K562 (cell line): ENCODE measurements at regions not wholly inside any gene's neighbourhood (a gene's known extent, or its start where the extent isn't known, plus 50 kb on each side); places are given as distances from the start of the nearest gene placed in this dataset.

Experiments
- ATAC-seq: fragments of 200-7000 bp; cut with Tn5 transposase; 3 replicates; pipeline ENCODE4 v1.9.1; 2020; ENCODE audit warnings: moderate library complexity
- BruUV-seq: library from RNA; stranded (reverse); fragments of 400-500 nt; replicated peaks from 2 replicates; lab custom pipeline; 2021; lab: Mats Ljungman, UMichigan
- CTCF ChIA-PET: fragments of 300-600 bp; formaldehyde crosslinking; extraction: SDS; loops from one replicate; lab custom pipeline; 2021; ENCODE audit warnings: low intra/inter-chr PET ratio; lab: Yijun Ruan, JAX
- POLR2A ChIA-PET: fragments of 300-600, 350-650 bp; sonication (Branson Sonifier 250); formaldehyde crosslinking; extraction: SDS; loops from one replicate; lab custom pipeline; 2021; ENCODE audit warnings: antibody characterized with exemption, inconsistent platforms; lab: Yijun Ruan, JAX
- DNase-seq, 4 experiments: peaks; one replicate each; pipeline versions ENCODE4 v3.0.0 to v3.0.0-alpha.2; 2011 to 2018; ENCODE audit warnings: low spot score in 3 of 4, mixed read lengths in 3 of 4; ENCODE audit errors: extremely low read depth in 1 of 4
- FAIRE-seq: peaks from 2 replicates; lab custom pipeline; 2011; peaks lifted over from hg19 to GRCh38; lab: Jason Lieb, UNC
- H2AFZ ChIP-seq: 2 replicates; pipeline ENCODE4 v1.6.0; 2011; ENCODE audit warnings: low read depth, low read length, control low read depth, inconsistent platforms
- H3K27ac ChIP-seq: fragments of 200-600 bp; 3 replicates; pipeline ENCODE4 v1.8.0; 2011; ENCODE audit warnings: low read depth, mild to moderate bottlenecking, control low read depth, inconsistent platforms, low read length, moderate library complexity, mixed read lengths; ENCODE audit errors: extremely low read depth
- H3K27me3 ChIP-seq, 2 experiments: fragments of 300-600 bp in 1 of 2; 2 replicates in 1 of 2; 3 replicates in 1 of 2; pipeline versions ENCODE4 v1.6.0 to v1.8.0; 2011; ENCODE audit warnings: inconsistent platforms in 2 of 2, low read length in 2 of 2, mild to moderate bottlenecking in 1 of 2, mixed read lengths in 1 of 2, moderate library complexity in 1 of 2; ENCODE audit not compliant: control insufficient read depth in 2 of 2, insufficient read depth in 2 of 2
- H3K36me3 ChIP-seq: fragments of 300-600 bp; 3 replicates; pipeline ENCODE4 v1.8.0; 2011; ENCODE audit warnings: mild to moderate bottlenecking, low read length, inconsistent platforms; ENCODE audit not compliant: control insufficient read depth, insufficient read depth
- H3K4me1 ChIP-seq, 2 experiments: fragments of 200-600 bp in 1 of 2; replicated peaks in 1 of 2; 2 replicates in 1 of 2; 3 replicates in 1 of 2; pipeline versions ENCODE4 v1.5.1 to v1.8.0; 2011; ENCODE audit warnings: inconsistent platforms in 2 of 2, low read length in 2 of 2, mild to moderate bottlenecking in 1 of 2, mixed read lengths in 1 of 2, moderate library complexity in 1 of 2; ENCODE audit not compliant: control insufficient read depth in 2 of 2, insufficient read depth in 2 of 2
- H3K4me2 ChIP-seq: 2 replicates; pipeline ENCODE4 v1.6.1; 2011; ENCODE audit warnings: low read length, control low read depth, inconsistent platforms, mixed read lengths; ENCODE audit not compliant: insufficient read depth
- H3K4me3 ChIP-seq: fragments of 200-600 bp; sonication (generic), shearing (Covaris generic); 2 replicates; pipeline ENCODE4 v1.5.1; 2016; ENCODE audit warnings: control low read depth, inconsistent platforms
- H3K79me2 ChIP-seq: fragments of 200-600 bp; 3 replicates; pipeline ENCODE4 v1.8.0; 2011; ENCODE audit warnings: low read length, inconsistent platforms; ENCODE audit not compliant: control insufficient read depth, insufficient read depth
- H3K9ac ChIP-seq, 2 experiments: 2 replicates each; pipeline versions ENCODE4 v1.6.0 to v1.6.1; 2011; ENCODE audit warnings: low read depth in 2 of 2, low read length in 2 of 2, control low read depth in 1 of 2, inconsistent platforms in 1 of 2, mild to moderate bottlenecking in 1 of 2, mixed read lengths in 1 of 2; ENCODE audit not compliant: insufficient read depth in 1 of 2
- H3K9me1 ChIP-seq: one replicate; pipeline ENCODE4 v1.6.0; 2011; ENCODE audit warnings: inconsistent platforms, mild to moderate bottlenecking, low read length, moderate library complexity; ENCODE audit not compliant: control insufficient read depth, insufficient read depth
- H3K9me3 ChIP-seq: replicated peaks from 2 replicates; pipeline ENCODE4 v1.5.1; 2011; ENCODE audit warnings: low read depth, low read length, inconsistent platforms; ENCODE audit not compliant: control insufficient read depth, insufficient read depth
- H4K20me1 ChIP-seq: replicated peaks from 2 replicates; pipeline ENCODE4 v1.6.1; 2011; ENCODE audit warnings: low read length, inconsistent platforms, mixed read lengths; ENCODE audit not compliant: control insufficient read depth, insufficient read depth
- ARHGAP35 ChIP-seq: fragments of 450-650 bp; IDR thresholded peaks from 2 replicates; pipeline ENCODE4 v1.6.1; 2018; ENCODE audit not compliant: partially characterized antibody
- CEBPZ ChIP-seq: fragments of 150-350 bp; IDR thresholded peaks from 2 replicates; pipeline ENCODE4 v1.6.1; 2014; ENCODE audit warnings: low read depth, mild to moderate bottlenecking, low read length, borderline replicate concordance
- EGR1 ChIP-seq: fragments of 450-650 bp; conservative IDR thresholded peaks from 2 replicates; pipeline ENCODE4 v1.6.1; 2017; ENCODE audit warnings: mild to moderate bottlenecking
- ETV5 ChIP-seq: sonication (generic); formaldehyde crosslinking; IDR thresholded peaks from 2 replicates; pipeline ENCODE4 v1.4.0; 2020; ENCODE audit warnings: low read depth, mild to moderate bottlenecking, missing genetic modification reagents
- GATAD2A ChIP-seq: fragments of 450-650 bp; IDR thresholded peaks from 2 replicates; pipeline ENCODE4 v1.6.1; 2017
- KAT8 ChIP-seq: fragments of 450-650 bp; IDR thresholded peaks from 2 replicates; pipeline ENCODE4 v1.6.1; 2016; ENCODE audit warnings: low read depth, mild to moderate bottlenecking
- MITF ChIP-seq: IDR thresholded peaks from 2 replicates; pipeline ENCODE4 v1.6.1; 2014; ENCODE audit warnings: antibody characterized with exemption
- SAP30 ChIP-seq: fragments of 200-600 bp; sonication (generic); IDR thresholded peaks from 2 replicates; pipeline ENCODE4 v1.6.1; 2012; ENCODE audit warnings: borderline replicate concordance, low read depth, mild to moderate bottlenecking, moderate library complexity, low read length, control low read depth, inconsistent platforms; ENCODE audit not compliant: insufficient read depth, poor library complexity, severe bottlenecking
- U2AF2 ChIP-seq: fragments of 200-400 bp; formaldehyde crosslinking; optimal IDR thresholded peaks from 2 replicates; pipeline ENCODE3; 2017; ENCODE audit warnings: low read depth, mild to moderate bottlenecking, low read length
- ZBTB2 ChIP-seq: fragments of 450-650 bp; IDR thresholded peaks from 2 replicates; pipeline ENCODE4 v1.6.1; 2016; ENCODE audit warnings: antibody characterized with exemption
- WGBS: fragments of 100-300 bp; shearing (Covaris generic); methylation state at CpG from one replicate; pipeline ENCODE4 v1.1.6; 2016; ENCODE audit warnings: low coverage, mixed read lengths; ENCODE audit not compliant: insufficient coverage; ENCODE audit errors: missing lambda C conversion rate; 5-methylcytosine and 5-hydroxymethylcytosine counted together
- in situ Hi-C: fragments of 300-500 bp; cut with MboI; formaldehyde crosslinking; loops from 4 replicates; pipeline ENCODE4 v1.15.0; 2018; ENCODE audit warnings: inconsistent platforms, mixed read lengths
- intact Hi-C: fragments of 100-400 bp; cut with micrococcal nuclease; formaldehyde crosslinking; loops from 2 replicates; pipeline ENCODE4 v1.14.2; 2022

GRCh38 chr1:4084048-4084431, 184.0 kb upstream of the C1orf174 start:
- WGBS: 0% methylated on average over 6 of the region's 6 CpGs
- H3K79me2 ChIP-seq: no peaks in the 10 kb centered on the region
- DNase-seq: no peak
- no peak overlapping the region for H3K4me3 ChIP-seq
- FAIRE-seq: no peak
- no peaks in the 10 kb centered on the region for H3K9me3 ChIP-seq
- peaks cover 7 to 33% of the 10 kb centered on the region in 2 experiments; a peak in 3 of 5 replicates for H3K27me3 ChIP-seq
- ATAC-seq: no peak
- no peak overlapping the region for H2AFZ ChIP-seq
- BruUV-seq: no TSS peak
- H3K4me1 ChIP-seq: no peaks in the 10 kb centered on the region
- in situ Hi-C loops: no loop called here
- no peaks in the 10 kb centered on the region for H3K9me1 ChIP-seq
- no peaks in the 10 kb centered on the region for H3K36me3 ChIP-seq
- ChIA-PET CTCF (no interaction called here), POLR2A (interaction anchor here (0.8 kb wide), 1 partner anchor 11 kb away, joined by 3 read pairs; no protein-coding TSS in a partner anchor)
- no peak overlapping the region for H3K9ac ChIP-seq
- intact Hi-C loops: no loop called here
- no peak overlapping the region for H3K27ac ChIP-seq
- H3K4me2 ChIP-seq: no peak overlapping the region
- H4K20me1 ChIP-seq: no peaks in the 10 kb centered on the region; the same call in 1 of the 2 replicates
- TF ChIP-seq GATAD2A (no peak), MITF (no peak)

DNA sequence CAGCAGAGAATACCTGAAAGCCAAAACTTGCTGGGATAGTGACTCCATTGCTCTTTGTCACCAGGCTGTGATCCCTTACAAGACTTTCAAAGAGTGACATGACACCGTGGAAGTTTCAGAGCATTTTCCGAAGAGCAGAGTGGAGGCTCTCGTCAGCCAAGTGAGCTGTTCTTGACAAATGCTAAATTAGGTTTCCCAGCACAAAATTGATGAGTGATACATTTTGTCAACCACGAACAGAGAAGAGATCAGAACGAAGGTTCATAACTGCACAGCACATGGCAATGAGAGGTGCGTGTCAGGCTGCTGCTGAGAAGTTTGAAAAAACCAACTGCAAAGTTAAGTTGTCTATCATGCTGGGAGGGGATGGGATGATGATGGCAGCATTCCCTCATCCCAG, 184.4 kb upstream of the C1orf174 start:
- CTCF ChIA-PET: no interaction called here
- H3K4me2 ChIP-seq: no peak overlapping the region
- TF ChIP-seq KAT8 (no peak), EGR1 (no peak), U2AF2 (no peak), SAP30 (no peak), ARHGAP35 (no peak), ETV5 (CRISPR knock-in tag) (no peak), ZBTB2 (no peak), CEBPZ (no peak)

More for the DNA sequence above, 184.4 kb upstream of the C1orf174 start:
- Histone ChIP-seq H3K9ac (no peak overlapping the region), H3K9me3 (no peaks in the 10 kb centered on the region), H3K9me1 (no peaks in the 10 kb centered on the region), H3K27ac (no peak overlapping the region), H2AFZ (no peak overlapping the region), H3K4me1 (no peaks in the 10 kb centered on the region), H3K4me3 (no peak overlapping the region), H3K79me2 (no peaks in the 10 kb centered on the region), H3K27me3 (peaks cover 7 to 37% of the 10 kb centered on the region in 2 experiments; a peak in 4 of 5 replicates), H3K36me3 (no peaks in the 10 kb centered on the region), H4K20me1 (no peaks in the 10 kb centered on the region; the same call in 1 of the 2 replicates)
- intact Hi-C loops: no loop called here
- POLR2A ChIA-PET: interaction anchor here (0.6 to 0.8 kb wide), 2 partner anchors 10 to 1413 kb away, joined by 3 to 4 read pairs; no protein-coding TSS in a partner anchor
- WGBS: 0% methylated on average over 6 of the region's 6 CpGs
- FAIRE-seq (no peak), DNase-seq (no peak), ATAC-seq (no peak)
- no TSS peak for BruUV-seq
- in situ Hi-C loops: no loop called here
